ENCODE measurements at regions not wholly inside any gene's neighbourhood (a gene's known extent, or its start where the extent isn't known, plus 50 kb on each side); places are given as distances from the start of the nearest gene placed in this dataset.
"Not testable (repeated sequence)": the region's sequence is repeated elsewhere in the genome, so short reads cannot be mapped to it uniquely, and the experiment has no call there.

- peak; percentile 83 for DNase-seq (ENCODE audit: low spot score)
Observed at GRCh38 chr4:49154308-49155103, 168.4 kb downstream of the CWH43 start.

DNA sequence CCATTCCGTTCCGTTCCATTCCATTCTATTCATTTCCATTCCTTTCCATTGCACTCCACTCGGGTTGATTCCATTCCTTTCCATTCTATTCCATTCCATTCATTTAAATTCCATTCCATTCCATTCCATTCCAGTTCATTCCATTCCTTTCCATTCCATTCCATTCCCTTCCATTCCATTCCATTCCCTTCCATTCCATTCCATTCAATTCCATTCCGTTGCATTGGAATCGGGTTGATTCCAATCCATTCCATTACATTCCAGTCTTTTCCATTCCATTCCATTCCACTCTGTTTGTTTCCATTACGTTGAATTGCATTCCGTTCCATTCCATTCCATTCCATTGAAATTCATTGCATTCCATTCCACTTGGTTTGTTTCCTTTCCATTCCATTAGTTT, 169.2 kb downstream of the CWH43 start:
- not testable (repeated sequence) for DNase-seq (ENCODE audit: low spot score)

GRCh38 chr4:49156309-49156708, 170.2 kb downstream of the CWH43 start:
- DNase-seq (ENCODE audit: low spot score), result not testable (repeated sequence)

GRCh38 chr4:49157630-49158029, 171.6 kb downstream of the CWH43 start:
- not testable (repeated sequence) for DNase-seq (ENCODE audit: low spot score)

DNA sequence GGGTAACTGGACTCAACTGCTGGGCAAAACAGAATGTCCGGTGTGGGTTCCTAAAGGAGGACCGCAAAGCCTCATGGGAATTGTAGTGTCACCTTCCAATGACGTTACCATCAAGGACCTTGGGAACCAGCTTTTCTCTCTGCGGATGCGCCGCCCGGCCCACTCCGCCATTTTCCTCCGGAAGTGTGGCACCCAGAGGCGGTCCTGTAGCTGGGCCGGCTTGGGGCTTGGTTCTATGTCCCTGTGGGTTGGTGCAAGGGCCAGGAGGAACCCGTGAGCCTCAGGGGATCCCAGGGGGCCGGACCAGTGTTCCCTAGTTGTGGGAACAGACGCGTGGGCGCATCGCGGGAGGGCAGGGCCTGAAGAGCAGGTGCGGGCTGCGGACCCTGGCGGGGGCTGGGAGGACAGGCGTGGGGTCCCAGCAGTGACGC, 175.1 kb downstream of the CWH43 start:
- not testable (repeated sequence) for DNase-seq (ENCODE audit: low spot score)

GRCh38 chr4:49164916-49165315, 178.8 kb downstream of the CWH43 start:
- DNase-seq (ENCODE audit: low spot score), result not testable (repeated sequence)

DNA sequence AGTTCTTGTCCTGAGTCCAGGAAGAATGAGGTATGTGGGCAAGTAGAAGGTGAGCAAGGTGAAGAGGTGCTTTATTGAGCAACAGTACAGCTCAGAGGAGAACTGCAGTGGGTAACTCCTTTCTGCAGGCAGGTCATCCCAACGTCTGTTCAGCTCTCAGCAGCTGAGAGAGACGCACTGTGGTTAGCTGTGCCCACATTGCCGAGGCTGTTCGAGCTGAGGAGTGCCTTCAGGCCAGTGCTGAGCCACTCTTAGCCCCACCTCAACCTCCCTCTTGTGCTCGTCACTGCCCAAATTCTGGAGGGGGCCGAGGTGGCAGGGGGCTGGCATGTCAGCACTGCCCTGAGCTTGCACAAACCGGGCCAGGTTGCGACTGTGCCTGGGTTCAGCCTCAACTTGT, 191.8 kb downstream of the CWH43 start:
- not testable (repeated sequence) for DNase-seq (ENCODE audit: low spot score)

- not testable (repeated sequence) for DNase-seq (ENCODE audit: low spot score)
Observed at GRCh38 chr4:49181088-49181487, 195.0 kb downstream of the CWH43 start.

- DNase-seq (ENCODE audit: low spot score), result not testable (repeated sequence)
Observed at GRCh38 chr4:49211396-49212194, 225.5 kb downstream of the CWH43 start.

- DNase-seq (ENCODE audit: low spot score), result not testable (repeated sequence)
Observed at GRCh38 chr4:49213250-49213649, 227.2 kb downstream of the CWH43 start.

DNA sequence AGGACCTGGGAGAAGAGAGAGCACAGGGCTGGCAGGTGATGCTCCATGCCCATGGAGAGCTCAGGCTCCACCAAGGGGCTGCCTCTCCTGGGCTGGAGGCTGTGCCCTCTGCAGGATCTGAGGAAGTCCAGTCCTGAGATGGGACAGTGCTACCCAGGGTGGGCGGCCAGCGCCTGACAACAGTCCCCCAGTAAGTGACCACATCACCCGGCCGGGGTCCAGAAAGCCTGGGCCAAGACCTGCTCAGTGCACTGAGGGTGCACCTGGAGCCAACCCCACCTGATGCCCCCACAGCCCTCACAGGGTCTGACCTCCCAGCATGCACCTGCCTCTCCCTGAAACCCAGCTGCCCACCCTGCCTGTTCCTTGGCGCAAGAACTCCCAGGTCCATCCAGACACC, 227.7 kb downstream of the CWH43 start:
- DNase-seq (ENCODE audit: low spot score), result not testable (repeated sequence)

GRCh38 chr4:49214453-49215081, 228.5 kb downstream of the CWH43 start:
- DNase-seq (ENCODE audit: low spot score), result not testable (repeated sequence)

- DNase-seq (ENCODE audit: low spot score), result not testable (repeated sequence)
Observed at GRCh38 chr4:49215082-49215479, 229.0 kb downstream of the CWH43 start.

DNA sequence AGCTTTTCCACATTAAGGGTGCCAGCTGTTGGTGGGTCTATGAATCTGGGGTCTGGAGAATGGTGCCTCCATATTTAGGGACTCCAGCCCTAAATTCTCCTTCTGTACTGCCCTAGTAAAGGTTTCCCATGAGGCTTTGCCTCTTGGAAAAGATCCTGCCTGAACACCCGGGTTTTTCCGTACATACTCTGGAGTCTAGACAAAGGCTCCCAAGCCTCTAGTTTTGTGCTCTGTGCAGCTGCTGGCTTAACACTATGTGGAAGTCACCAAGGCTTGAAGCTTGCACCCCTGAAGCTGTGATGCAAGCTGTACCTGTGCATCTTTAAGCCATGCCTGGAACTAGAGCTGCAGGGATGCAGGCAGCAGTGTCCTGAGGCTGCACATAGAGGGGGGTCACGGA, 230.5 kb downstream of the CWH43 start:
- DNase-seq (ENCODE audit: low spot score), result not testable (repeated sequence)

- no peak for DNase-seq (ENCODE audit: low spot score)
Observed at GRCh38 chr4:49217492-49217891, 231.4 kb downstream of the CWH43 start.

- not testable (repeated sequence) for DNase-seq (ENCODE audit: low spot score)
Observed at GRCh38 chr4:49218094-49218493, 232.0 kb downstream of the CWH43 start.

DNA sequence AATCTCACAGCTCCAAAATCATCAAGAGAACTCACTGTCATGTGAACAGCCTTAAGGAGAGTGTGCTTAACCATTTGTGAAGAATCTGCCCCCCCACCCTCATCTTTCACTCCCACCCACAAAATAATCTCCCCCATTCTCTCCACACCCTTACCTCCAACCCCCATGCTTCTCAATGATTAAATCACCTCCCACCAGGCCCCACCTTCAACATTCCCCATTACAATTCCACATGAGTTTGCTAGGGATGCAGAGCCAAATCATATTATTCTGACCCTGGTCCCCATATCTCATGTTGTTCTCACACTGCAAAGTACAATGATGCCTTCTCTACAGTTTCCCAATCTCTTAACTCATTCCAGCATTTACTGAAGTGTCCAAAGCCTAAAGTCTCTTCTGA, 232.9 kb downstream of the CWH43 start:
- not testable (repeated sequence) for DNase-seq (ENCODE audit: low spot score)

GRCh38 chr4:49219489-49220225, 233.6 kb downstream of the CWH43 start:
- DNase-seq (ENCODE audit: low spot score), result peak; percentile 60

DNA sequence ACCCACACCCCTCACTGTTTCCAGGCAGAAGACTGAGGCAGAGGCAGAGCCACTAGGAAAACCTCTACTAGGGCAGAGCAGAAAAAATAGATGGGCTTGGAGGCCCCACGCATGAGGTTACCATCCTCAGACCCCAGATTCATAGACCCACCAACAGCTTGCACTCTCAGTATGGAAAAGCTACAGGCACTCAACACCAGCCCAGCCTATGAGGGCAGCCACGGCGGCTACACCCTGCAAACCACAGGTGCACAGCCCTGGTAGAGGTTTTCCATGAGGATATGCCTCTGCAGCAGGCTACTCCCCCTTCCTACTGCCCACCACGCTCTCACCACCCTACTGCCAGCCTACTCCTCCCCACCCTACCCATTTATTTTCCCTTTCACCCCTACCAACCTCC, 235.1 kb downstream of the CWH43 start:
- no peak for DNase-seq (ENCODE audit: low spot score)

- not testable (repeated sequence) for DNase-seq (ENCODE audit: low spot score)
Observed at GRCh38 chr4:49222810-49223209, 236.7 kb downstream of the CWH43 start.

DNA sequence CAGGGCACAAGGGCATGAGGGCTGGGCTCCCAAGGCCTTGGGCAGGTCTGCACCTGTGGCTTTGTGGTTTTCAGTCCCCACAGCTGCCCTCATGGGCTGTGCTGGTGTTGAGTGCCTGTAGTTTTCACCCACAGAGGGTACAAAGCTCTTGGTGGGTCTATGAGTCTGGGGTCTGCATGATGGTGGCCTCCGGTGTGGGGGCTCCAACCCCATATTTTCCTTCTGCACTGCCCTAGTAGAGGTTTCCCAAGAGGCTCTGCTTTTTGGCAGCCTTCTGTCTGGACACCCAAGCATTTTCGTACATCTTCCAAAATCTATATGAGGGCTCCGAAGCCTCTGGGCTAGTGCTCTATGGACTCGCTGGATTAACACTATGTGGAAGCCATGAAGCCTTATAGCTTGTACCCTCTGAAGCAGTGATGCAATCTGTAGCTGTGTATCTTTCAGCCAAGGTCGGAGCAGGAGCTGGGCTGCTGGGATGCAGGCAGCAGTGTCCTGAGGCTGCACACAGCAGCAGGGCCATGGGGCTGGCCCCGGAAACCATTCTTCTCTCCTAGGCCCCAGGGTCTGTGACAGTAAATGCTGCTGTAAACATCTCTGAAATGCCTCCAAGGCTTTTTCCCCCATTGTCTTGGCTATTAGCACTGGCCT, 240.3 kb downstream of the CWH43 start:
- not testable (repeated sequence) for DNase-seq (ENCODE audit: low spot score)

Data from left forelimb (tissue), 1 donor.